Effector CD8-positive, alpha-beta T cell (primary cell): ENCODE measurements at regions not wholly inside any gene's neighbourhood (a gene's known extent, or its start where the extent isn't known, plus 50 kb on each side); places are given as distances from the start of the nearest gene placed in this dataset.
"Not testable (repeated sequence)": the region's sequence is repeated elsewhere in the genome, so short reads cannot be mapped to it uniquely, and the experiment has no call there.

ENCODE experiments used
- DNase-seq: peaks from one replicate; lab custom pipeline; 2025; lab: John Stamatoyannopoulos, UW

- no peak for DNase-seq
Observed at GRCh38 chr12:125493704-125494308, 428.6 kb downstream of the AACS start.

- no peak for DNase-seq
Observed at GRCh38 chr12:125503128-125503527, 437.9 kb downstream of the AACS start.

GRCh38 chr12:125509195-125509594 lies 444.0 kb downstream of the AACS start:
- DNase-seq: no peak

GRCh38 chr12:125512541-125513298 lies 447.5 kb downstream of the AACS start:
- DNase-seq: no peak

- DNase-seq: no peak
Observed at GRCh38 chr12:125515887-125516286, 450.7 kb downstream of the AACS start.

- no peak for DNase-seq
Observed at GRCh38 chr12:125518074-125518473, 452.8 kb downstream of the AACS start.

- DNase-seq: no peak
Observed at GRCh38 chr12:125519026-125519651, 453.9 kb downstream of the AACS start.

- DNase-seq: no peak
Observed at GRCh38 chr12:125525879-125526278, 460.6 kb downstream of the AACS start.

GRCh38 chr12:125528281-125528680 lies 463.0 kb downstream of the AACS start:
- no peak for DNase-seq

- no peak for DNase-seq
Observed at GRCh38 chr12:125530201-125530600, 465.0 kb downstream of the AACS start.

GRCh38 chr12:125530876-125531275 lies 465.6 kb downstream of the AACS start:
- DNase-seq: no peak

GRCh38 chr12:125531574-125531973 lies 466.3 kb downstream of the AACS start:
- DNase-seq: no peak

GRCh38 chr12:125533434-125534029 lies 468.3 kb downstream of the AACS start:
- DNase-seq: no peak

GRCh38 chr12:125538401-125539199 lies 473.4 kb downstream of the AACS start:
- no peak for DNase-seq

- no peak for DNase-seq
Observed at GRCh38 chr12:125540580-125541204, 475.5 kb downstream of the AACS start.

GRCh38 chr12:125544960-125545359 lies 479.7 kb downstream of the AACS start:
- DNase-seq: no peak

- DNase-seq: no peak
Observed at GRCh38 chr12:125549171-125549570, 483.9 kb downstream of the AACS start.

- no peak for DNase-seq
Observed at GRCh38 chr12:125549836-125550235, 484.6 kb downstream of the AACS start.

GRCh38 chr12:125552295-125552694 lies 487.1 kb downstream of the AACS start:
- no peak for DNase-seq

- not testable (repeated sequence) for DNase-seq
Observed at GRCh38 chr12:125561008-125561407, 495.8 kb downstream of the AACS start.

- DNase-seq: no peak
Observed at GRCh38 chr12:125564753-125565152, 499.5 kb downstream of the AACS start.
